Stimulated activated CD4-positive, alpha-beta T cell treated with anti-CD3 and anti-CD28 coated beads, Interleukin-15, amount 100 ng/mL, for 1 hour (primary cell): ENCODE measurements at regions not wholly inside any gene's neighbourhood (a gene's known extent, or its start where the extent isn't known, plus 50 kb on each side); places are given as distances from the start of the nearest gene placed in this dataset.

Experiments used
- DNase-seq, 2 donors: peaks; one replicate each; pipeline ENCODE4 v3.0.0-alpha.2; 2020; ENCODE audit warnings: low read depth in 1 of 2, low spot score in 1 of 2

GRCh38 chr21:15233611-15234010 is 168.8 kb upstream of the NRIP1 start:
- DNase-seq, result no peak

GRCh38 chr21:15236111-15236510 is 171.3 kb upstream of the NRIP1 start:
- DNase-seq, result no peak

- DNase-seq, result no peak
Observed at GRCh38 chr21:15240848-15241247, 176.0 kb upstream of the NRIP1 start.

GRCh38 chr21:15241997-15242736 is 177.4 kb upstream of the NRIP1 start:
- DNase-seq, result no peak

GRCh38 chr21:15242906-15243305 is 178.1 kb upstream of the NRIP1 start:
- DNase-seq, result no peak

- no peak for DNase-seq
Observed at GRCh38 chr21:15243406-15243805, 178.6 kb upstream of the NRIP1 start.

GRCh38 chr21:15247613-15248012 is 182.8 kb upstream of the NRIP1 start:
- DNase-seq, result no peak

- DNase-seq, result no peak
Observed at GRCh38 chr21:15249285-15249993, 184.6 kb upstream of the NRIP1 start.

GRCh38 chr21:15250384-15250783 is 185.6 kb upstream of the NRIP1 start:
- DNase-seq, result no peak

GRCh38 chr21:15252431-15252830 is 187.6 kb upstream of the NRIP1 start:
- DNase-seq, result no peak

- no peak for DNase-seq
Observed at GRCh38 chr21:15254111-15254510, 189.3 kb upstream of the NRIP1 start.

GRCh38 chr21:15255261-15255660 is 190.5 kb upstream of the NRIP1 start:
- no peak for DNase-seq

GRCh38 chr21:15255763-15256162 is 191.0 kb upstream of the NRIP1 start:
- DNase-seq, result no peak

- DNase-seq, result no peak
Observed at GRCh38 chr21:15256996-15257395, 192.2 kb upstream of the NRIP1 start.

GRCh38 chr21:15257646-15258045 is 192.8 kb upstream of the NRIP1 start:
- DNase-seq, result no peak

- DNase-seq, result no peak
Observed at GRCh38 chr21:15259824-15260223, 195.0 kb upstream of the NRIP1 start.

- DNase-seq, result no peak
Observed at GRCh38 chr21:15260604-15261003, 195.8 kb upstream of the NRIP1 start.

- DNase-seq, result no peak
Observed at GRCh38 chr21:15264084-15264665, 199.4 kb upstream of the NRIP1 start.

GRCh38 chr21:15272171-15272570 is 207.4 kb upstream of the NRIP1 start:
- no peak for DNase-seq

- no peak for DNase-seq
Observed at GRCh38 chr21:15272591-15272990, 207.8 kb upstream of the NRIP1 start.

- DNase-seq, result no peak
Observed at GRCh38 chr21:15273244-15273643, 208.4 kb upstream of the NRIP1 start.

GRCh38 chr21:15274701-15275485 is 210.1 kb upstream of the NRIP1 start:
- no peak for DNase-seq
